Pons (tissue), 1 donor: ENCODE measurements at regions not wholly inside any gene's neighbourhood (a gene's known extent, or its start where the extent isn't known, plus 50 kb on each side); places are given as distances from the start of the nearest gene placed in this dataset.
"Not testable (repeated sequence)": the region's sequence is repeated elsewhere in the genome, so short reads cannot be mapped to it uniquely, and the experiment has no call there.

ENCODE experiments used
- DNase-seq: peaks from one replicate; pipeline ENCODE4 v3.0.0-alpha.2; 2016; ENCODE audit warnings: low spot score

DNA sequence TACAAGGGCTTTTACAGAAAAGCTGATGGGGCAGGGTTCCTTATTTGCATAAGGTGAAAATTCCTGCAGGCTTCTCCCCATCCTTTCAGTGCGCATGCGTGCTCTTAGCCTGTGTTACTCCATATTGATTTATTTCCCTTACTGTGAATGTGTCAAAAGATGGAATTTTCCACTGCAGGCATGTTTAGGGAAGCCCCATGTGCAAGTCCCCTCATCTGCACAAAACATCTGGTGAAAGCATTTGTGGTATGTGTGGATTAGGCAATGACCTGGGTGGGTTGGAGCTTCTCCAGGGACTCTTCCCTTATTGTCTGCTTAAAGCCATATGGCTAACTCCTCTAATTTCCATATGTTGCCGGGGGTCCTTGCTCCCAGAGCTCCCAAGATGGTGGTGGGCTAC is 912.7 kb upstream of the LRFN5 start:
- no peak for DNase-seq

- DNase-seq, result no peak
Measured at GRCh38 chr14:40691066-40691465, 915.6 kb upstream of the LRFN5 start.

DNA sequence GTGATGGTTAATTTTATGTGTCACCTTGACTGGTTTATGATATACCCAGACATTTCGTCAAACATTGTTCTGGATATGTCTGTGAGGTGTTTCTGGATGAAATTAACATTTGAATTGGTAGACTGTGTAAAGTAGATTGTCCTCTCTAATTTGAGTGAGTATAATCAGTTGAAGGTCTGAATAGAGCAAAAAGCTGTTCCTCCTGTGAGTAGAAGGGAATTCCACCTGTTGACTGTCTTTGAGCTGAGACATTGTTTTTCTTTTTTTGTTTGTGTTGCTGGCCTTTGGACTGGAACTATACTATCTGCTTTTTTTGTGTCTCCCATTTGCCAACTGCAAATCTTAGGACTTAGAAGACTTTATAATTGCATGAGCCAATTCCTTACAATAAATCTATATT is 920.9 kb upstream of the LRFN5 start:
- no peak for DNase-seq

DNA sequence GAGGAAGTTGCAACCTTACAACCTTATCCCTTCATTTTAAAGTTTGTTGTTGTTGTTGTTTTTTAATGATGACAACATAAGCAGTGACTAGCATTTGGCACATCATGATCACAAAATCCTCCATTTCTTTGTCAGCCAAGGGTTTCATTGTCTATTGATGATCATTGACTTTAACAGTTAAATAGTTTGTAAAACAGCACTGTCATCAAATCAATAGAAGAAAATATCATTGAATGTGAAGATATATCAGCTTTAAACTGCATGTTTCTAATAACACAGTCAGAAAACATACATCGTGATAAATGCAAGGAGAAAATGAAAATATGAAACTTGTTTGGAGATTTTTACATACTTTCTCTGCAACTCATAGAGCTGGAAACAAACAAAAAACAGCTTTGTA is 922.3 kb upstream of the LRFN5 start:
- DNase-seq, result no peak

DNA sequence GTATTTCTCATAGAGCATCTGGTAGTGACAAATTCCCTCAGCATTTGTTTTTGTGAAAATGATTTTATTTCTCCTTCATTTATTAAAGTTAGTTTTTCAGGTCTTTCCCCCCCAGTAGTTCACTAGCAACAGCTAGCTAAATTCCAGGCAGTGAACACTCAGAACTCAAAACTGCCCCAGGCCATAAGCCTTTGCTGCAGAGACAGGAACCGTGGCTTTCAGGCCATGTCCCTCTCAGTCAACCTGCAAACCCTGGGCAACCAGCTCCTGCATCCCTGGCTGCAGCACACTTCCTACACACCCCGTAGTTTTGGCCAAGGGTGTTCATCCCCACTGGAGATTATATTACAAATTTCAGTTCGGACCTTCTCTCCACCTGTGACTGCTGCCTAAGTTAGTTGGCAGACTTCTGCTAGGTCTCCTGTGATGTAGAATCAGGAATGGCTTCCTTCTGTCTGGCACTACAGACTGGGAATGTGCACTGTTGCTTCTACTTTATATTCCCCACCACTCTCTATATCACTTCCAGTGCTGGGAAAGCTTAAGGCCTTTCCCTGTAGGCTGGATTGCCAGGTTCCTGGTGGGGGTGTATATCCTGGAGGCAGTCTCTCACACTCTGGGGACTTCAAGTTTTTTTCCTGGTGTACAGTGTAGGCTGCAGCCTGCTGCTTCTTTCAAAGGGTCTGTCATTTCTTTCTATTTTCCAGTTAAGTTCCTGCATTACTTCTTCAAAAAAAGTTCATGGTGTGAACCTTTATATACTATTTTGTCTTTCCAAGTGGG is 924.4 kb upstream of the LRFN5 start:
- no peak for DNase-seq

GRCh38 chr14:40679256-40679655 is 927.4 kb upstream of the LRFN5 start:
- no peak for DNase-seq

GRCh38 chr14:40677206-40677605 is 929.5 kb upstream of the LRFN5 start:
- DNase-seq, result not testable (repeated sequence)

DNA sequence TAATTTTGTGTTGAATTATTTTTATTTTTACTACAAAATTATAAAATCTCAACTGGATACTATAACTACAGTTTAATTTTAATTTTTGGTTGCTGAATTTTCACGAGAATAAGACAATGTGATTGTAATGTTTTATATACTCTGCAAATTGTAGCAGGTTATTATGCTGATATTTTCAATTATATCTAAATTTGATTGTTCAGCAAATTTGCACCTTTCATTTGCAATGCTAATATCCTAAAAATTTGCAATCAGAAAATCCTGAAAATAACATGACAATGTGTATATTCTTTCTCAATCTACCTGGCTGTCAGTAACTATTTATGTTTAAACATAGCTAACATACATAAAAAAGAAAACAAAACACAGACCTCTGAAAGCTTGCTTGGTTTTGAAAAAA is 932.2 kb upstream of the LRFN5 start:
- DNase-seq, result no peak

- DNase-seq, result no peak
Measured at GRCh38 chr14:40656311-40656710, 950.4 kb upstream of the LRFN5 start.

DNA sequence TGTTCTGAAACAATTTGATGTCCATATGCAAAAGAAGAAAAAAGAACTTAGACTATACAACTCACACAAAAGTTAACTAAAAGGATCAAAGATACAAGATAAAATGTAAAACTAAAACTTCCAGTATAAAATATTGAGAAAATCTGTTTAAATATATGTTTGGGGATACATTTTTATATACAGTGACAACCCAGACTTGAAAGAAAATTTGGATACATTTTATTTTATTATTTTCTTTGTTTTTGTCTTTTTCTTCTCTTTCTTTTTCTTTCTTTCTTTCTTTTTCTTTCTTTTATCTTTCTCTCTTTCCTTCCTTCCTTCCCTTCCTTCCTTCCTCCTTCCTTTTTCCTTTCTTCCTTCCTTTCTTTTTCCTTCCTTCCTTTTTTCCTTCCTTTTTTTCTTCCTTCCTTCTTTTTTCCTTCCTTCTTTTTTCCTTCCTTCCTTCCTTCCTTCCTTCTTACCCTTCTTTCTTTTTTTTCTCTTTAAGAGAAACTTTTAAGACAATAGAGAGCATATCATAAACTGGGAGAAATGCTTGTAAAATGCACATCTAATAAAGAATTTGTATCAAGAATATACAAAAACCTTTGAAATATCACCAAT is 954.5 kb upstream of the LRFN5 start:
- DNase-seq, result no peak

- no peak for DNase-seq
Measured at GRCh38 chr14:40630471-40630870, 976.2 kb upstream of the LRFN5 start.

DNA sequence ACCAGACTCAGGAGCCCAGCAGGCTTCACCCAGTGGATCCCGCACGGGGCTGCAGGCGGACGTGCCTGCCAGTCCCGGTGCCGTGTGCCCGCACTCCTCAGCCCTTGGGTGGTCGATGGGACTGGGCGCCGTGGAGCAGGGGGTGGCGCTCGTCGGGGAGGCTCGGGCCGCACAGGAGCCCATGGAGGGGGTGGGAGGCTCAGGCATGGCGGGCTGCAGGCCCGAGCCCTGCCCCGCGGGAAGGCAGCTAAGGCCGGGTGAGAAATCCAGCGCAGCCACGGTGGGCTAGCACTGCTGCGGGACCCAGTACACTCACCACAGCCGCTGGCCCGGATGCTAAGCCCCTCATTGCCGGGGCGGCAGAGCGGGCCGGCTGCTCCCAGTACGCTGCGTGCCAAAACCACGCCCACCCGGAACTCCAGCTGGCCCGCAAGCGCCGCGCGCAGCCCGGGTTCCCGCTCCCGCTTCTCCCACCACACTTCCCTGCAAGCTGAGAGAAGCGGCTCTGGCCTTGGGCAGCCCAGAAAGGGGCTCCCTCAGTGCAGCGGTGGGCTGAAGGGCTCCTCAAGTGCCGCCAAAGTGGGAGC is 977.0 kb upstream of the LRFN5 start:
- not testable (repeated sequence) for DNase-seq

DNA sequence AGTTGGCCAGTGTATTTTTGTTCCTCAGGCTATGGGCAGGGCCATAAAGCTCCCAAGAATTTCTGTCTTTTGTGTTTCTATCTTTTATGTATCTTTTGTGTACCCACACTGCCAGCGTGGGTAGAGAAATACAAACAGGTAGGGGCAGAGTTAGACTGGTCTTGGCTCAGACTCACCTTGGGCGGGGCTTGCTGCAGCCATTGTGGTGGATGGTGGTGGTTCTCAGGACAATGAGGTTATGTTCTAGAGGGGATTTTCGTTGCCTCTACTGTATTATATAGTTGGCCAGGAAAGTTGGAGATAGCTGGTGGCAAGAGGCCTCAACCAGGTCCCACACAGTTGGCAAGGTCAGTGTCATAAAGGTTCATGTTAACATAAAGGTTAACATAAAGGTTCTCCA is 977.5 kb upstream of the LRFN5 start:
- DNase-seq, result no peak

GRCh38 chr14:40623643-40624042 is 983.0 kb upstream of the LRFN5 start:
- no peak for DNase-seq

DNA sequence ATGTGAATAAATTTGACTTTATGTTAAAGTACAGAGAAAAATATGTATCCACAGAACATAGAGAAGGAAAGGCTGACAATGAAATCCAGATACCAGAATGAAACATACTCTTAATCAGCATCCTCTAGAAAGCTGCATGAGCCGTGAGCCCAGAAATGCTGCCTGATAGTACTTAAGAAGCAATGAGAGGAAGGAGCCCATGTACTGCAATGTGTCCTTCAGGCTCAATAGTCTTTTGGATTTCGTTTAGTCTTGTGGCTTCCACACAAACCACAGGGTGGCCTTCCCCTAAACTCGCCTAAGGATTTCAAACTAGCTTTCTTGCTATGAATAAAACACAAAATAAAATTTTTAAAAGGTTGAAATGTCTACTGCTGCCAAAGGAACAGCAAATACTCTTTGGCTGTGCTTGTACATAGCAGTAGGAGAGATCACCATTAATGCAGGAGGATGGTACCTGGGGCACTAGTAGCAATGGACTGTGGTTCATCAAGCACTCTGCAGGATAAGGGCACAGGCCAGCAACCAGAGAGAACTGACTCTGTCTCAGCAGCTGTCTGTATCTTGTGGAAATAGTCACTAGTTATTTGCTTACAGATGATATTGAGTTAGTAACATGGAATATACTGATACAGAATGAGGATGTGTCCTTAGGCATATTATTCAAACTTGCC is 988.3 kb upstream of the LRFN5 start:
- DNase-seq, result no peak

DNA sequence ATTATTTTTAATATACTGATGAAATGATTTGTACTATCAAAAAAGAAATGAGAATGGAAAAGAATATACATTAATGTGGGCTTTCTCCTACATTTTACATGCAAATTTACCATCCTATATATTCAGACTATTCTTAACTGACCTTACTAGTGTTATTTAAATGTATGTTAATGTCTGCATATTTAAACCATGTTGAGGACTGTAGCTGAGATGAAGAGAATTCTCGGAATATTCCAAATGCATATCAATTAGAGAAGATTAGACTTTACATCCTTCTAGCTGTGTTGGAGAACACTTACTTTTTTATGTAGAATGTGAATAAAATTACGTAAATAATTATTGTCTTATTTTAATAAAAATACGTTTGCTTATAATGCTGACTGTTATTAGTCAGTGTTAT is 990.1 kb upstream of the LRFN5 start:
- DNase-seq, result no peak

DNA sequence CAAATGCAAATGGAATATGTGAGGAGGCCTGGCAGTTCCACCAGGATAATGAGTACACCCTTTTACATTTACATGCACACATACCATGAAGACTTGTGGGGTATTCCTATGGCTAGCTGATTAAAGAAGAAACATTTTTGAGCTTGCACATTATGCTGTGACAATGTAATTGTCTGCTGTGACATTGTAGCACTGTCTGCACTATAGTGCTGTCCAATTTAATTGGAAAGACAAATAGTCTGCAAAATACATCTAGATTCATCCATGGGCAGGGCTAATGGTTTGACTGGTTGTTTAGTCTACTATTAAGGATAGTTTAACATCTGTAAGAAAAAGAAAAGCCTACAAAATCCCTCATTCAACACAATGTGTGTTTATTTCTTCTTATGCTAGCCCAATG is 1005.6 kb upstream of the LRFN5 start:
- DNase-seq, result no peak

- DNase-seq, result no peak
Measured at GRCh38 chr14:40599725-40600124, 1007.0 kb upstream of the LRFN5 start.

DNA sequence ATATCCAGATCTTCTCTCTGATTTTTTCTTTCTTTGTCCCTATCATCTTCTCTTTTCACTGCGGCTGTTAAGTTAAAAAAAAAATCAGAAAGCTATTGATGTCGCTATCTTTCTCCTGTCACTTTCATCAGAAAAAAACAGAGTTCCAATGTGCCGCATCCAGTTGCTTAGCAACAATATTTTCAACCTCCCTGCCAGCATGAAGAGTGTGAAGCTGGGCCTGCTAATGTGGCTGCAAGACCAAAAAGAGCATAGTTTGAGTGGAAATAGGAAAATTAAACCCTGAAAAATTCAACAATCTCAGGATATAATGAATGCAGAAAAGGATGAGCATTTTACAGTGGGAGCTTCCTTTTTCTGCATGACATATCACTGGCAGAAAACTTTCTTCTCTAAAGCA is 1025.4 kb upstream of the LRFN5 start:
- no peak for DNase-seq

- no peak for DNase-seq
Measured at GRCh38 chr14:40576880-40577478, 1029.7 kb upstream of the LRFN5 start.

GRCh38 chr14:40574780-40575179 is 1031.9 kb upstream of the LRFN5 start:
- no peak for DNase-seq

DNA sequence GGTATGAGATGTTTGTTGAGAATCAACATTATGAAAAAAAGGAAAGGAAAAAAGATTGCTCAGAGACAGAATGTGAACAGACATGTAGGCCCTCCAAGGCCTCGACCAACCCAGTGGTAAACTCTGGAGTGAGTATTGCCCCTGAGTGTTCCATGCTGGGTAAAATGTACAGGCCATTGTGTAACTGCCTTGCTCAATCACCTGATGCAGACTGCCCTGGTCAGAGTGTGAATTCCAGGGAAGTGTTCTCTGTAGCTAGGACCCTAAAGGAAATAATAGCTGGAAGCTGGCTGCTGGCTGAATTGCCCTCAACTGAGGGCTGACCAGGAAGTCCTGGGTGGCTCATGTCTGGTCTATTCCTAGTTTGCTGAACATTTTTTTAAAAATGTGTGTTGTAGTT is 1081.4 kb upstream of the LRFN5 start:
- DNase-seq, result no peak

GRCh38 chr14:40523123-40523522 is 1083.6 kb upstream of the LRFN5 start:
- no peak for DNase-seq
